Panc1 (cell line): ENCODE measurements at regions not wholly inside any gene's neighbourhood (a gene's known extent, or its start where the extent isn't known, plus 50 kb on each side); places are given as distances from the start of the nearest gene placed in this dataset.

Experiments
- ATAC-seq: fragments of 200-7000 bp; cut with Tn5 transposase; 2 replicates; pipeline ENCODE4 v1.9.1; 2020; ENCODE audit warnings: mild to moderate bottlenecking, moderate library complexity
- BruUV-seq: library from RNA; stranded (reverse); fragments of 400-500 nt; replicated peaks from 2 replicates; lab custom pipeline; 2021; lab: Mats Ljungman, UMichigan
- CTCF ChIA-PET: fragments of 300-600 bp; sonication (Branson Sonifier 250); formaldehyde crosslinking; loops from one replicate; lab custom pipeline; 2022; ENCODE audit warnings: antibody characterized with exemption; lab: Charles Lee
- POLR2A ChIA-PET: fragments of 300-600 bp; sonication (Branson Sonifier 250); formaldehyde crosslinking; loops from one replicate; lab custom pipeline; 2022; ENCODE audit warnings: antibody characterized with exemption; lab: Charles Lee
- DNase-seq: peaks from one replicate; pipeline ENCODE4 v3.0.0-alpha.2; 2010; ENCODE audit warnings: low read depth, low spot score
- H3K27ac ChIP-seq: 2 replicates; pipeline ENCODE4 v1.5.1; 2011; ENCODE audit warnings: mild to moderate bottlenecking, low read length, inconsistent platforms
- H3K27me3 ChIP-seq: fragments of 200-500 bp; sonication (Bioruptor generic); 2 replicates; pipeline ENCODE4 v1.6.0; 2014; ENCODE audit warnings: low read length, inconsistent platforms; ENCODE audit not compliant: control insufficient read depth, insufficient read depth
- H3K36me3 ChIP-seq: fragments of 200-500 bp; sonication (Bioruptor generic); 2 replicates; pipeline ENCODE4 v1.5.1; 2014; ENCODE audit warnings: inconsistent platforms, mild to moderate bottlenecking, low read length, moderate library complexity; ENCODE audit not compliant: control insufficient read depth, insufficient read depth
- H3K4me1 ChIP-seq: 2 replicates; pipeline ENCODE4 v1.5.1; 2011; ENCODE audit warnings: inconsistent platforms, mild to moderate bottlenecking, low read length, moderate library complexity; ENCODE audit not compliant: control insufficient read depth, insufficient read depth
- H3K4me3 ChIP-seq, 2 experiments: 2 replicates each; pipeline ENCODE4 v1.5.1; 2011 to 2012; ENCODE audit warnings: low read depth in 2 of 2, low read length in 2 of 2, mild to moderate bottlenecking in 2 of 2, inconsistent platforms in 1 of 2, moderate library complexity in 1 of 2
- H3K9me3 ChIP-seq: fragments of 200-500 bp; sonication (Bioruptor generic); 2 replicates; pipeline ENCODE4 v1.5.1; 2014; ENCODE audit warnings: low read depth, mild to moderate bottlenecking, inconsistent platforms, low read length, moderate library complexity; ENCODE audit not compliant: control insufficient read depth, insufficient read depth
- CTCF ChIP-seq: fragments of 450-650 bp; IDR thresholded peaks from 2 replicates; pipeline ENCODE4 v1.5.1; 2017; ENCODE audit warnings: mild to moderate bottlenecking
- POLR2AphosphoS5 ChIP-seq: IDR thresholded peaks from 2 replicates; pipeline ENCODE4 v1.6.1; 2012; ENCODE audit warnings: mild to moderate bottlenecking, low read depth, low read length, moderate library complexity
- REST ChIP-seq, 2 experiments: IDR thresholded peaks; 2 replicates each; pipeline ENCODE4 v1.6.1; 2011 to 2012; ENCODE audit warnings: low read depth in 2 of 2, control low read depth in 1 of 2, low read length in 1 of 2, mild to moderate bottlenecking in 1 of 2, moderate library complexity in 1 of 2; ENCODE audit not compliant: insufficient read depth in 1 of 2
- SIN3A ChIP-seq: IDR thresholded peaks from 2 replicates; pipeline ENCODE4 v1.6.1; 2012; ENCODE audit warnings: low read depth, mild to moderate bottlenecking, low read length, moderate library complexity, borderline replicate concordance; ENCODE audit not compliant: insufficient read depth
- TCF7L2 ChIP-seq: IDR thresholded peaks from 2 replicates; pipeline ENCODE4 v1.6.1; 2011; ENCODE audit warnings: mild to moderate bottlenecking, low read depth, low read length, inconsistent platforms
- in situ Hi-C: cut with HindIII; loops from 2 replicates; pipeline ENCODE4 v1.10.0; 2016; ENCODE audit warnings: low sequenced_read_pairs, low pct_unique_long_range_greater_than_20kb
- intact Hi-C: fragments of 100-400 bp; cut with micrococcal nuclease; formaldehyde crosslinking; loops from one replicate; pipeline ENCODE4 v1.10.0; 2022; ENCODE audit not compliant: unreplicated experiment

- in situ Hi-C loops: no loop called here
- Histone ChIP-seq H3K36me3 (no peaks in the 10 kb centered on the region), H3K27ac (no peak overlapping the region), H3K4me3 (no peak overlapping the region), H3K9me3 (no peaks in the 10 kb centered on the region), H3K4me1 (no peaks in the 10 kb centered on the region), H3K27me3 (no peaks in the 10 kb centered on the region; the same call in 1 of the 2 replicates)
- BruUV-seq: no TSS peak
- TF ChIP-seq TCF7L2: no peak
- no peak for TF ChIP-seq POLR2AphosphoS5
- TF ChIP-seq CTCF: no peak
- no peak for TF ChIP-seq REST (IDR thresholded peaks at IDR 0.05; ENCODE audit: insufficient read depth in 1 of 2, low read depth in 2 of 2, low read length in 1 of 2)
- TF ChIP-seq SIN3A: no peak
- ATAC-seq (no peak), DNase-seq (no peak)
- ChIA-PET CTCF (no interaction called here), POLR2A (no interaction called here)
- intact Hi-C loops: no loop called here
These were observed 165.9 kb upstream of the TMEM260 start for GRCh38 chr14:56413721-56414120.

- no TSS peak for BruUV-seq
- POLR2A ChIA-PET: no interaction called here
- no peaks in the 10 kb centered on the region for H3K4me1 ChIP-seq
- DNase-seq (no peak), ATAC-seq (no peak)
- H3K9me3 ChIP-seq: no peaks in the 10 kb centered on the region
- no peak overlapping the region for H3K27ac ChIP-seq
- no peaks in the 10 kb centered on the region for H3K36me3 ChIP-seq
- CTCF ChIA-PET: no interaction called here
- intact Hi-C loops (no loop called here), in situ Hi-C loops (no loop called here)
- no peak overlapping the region for H3K4me3 ChIP-seq
- no peaks in the 10 kb centered on the region; the same call in 1 of the 2 replicates for H3K27me3 ChIP-seq
- no peak for TF ChIP-seq POLR2AphosphoS5
- TF ChIP-seq SIN3A: no peak
- no peak for TF ChIP-seq TCF7L2
- TF ChIP-seq REST (IDR thresholded peaks at IDR 0.05; ENCODE audit: insufficient read depth in 1 of 2, low read depth in 2 of 2, low read length in 1 of 2): no peak
- no peak for TF ChIP-seq CTCF
These were observed 165.4 kb upstream of the TMEM260 start for GRCh38 chr14:56414236-56414635.
